K562 (cell line): ENCODE measurements at regions not wholly inside any gene's neighbourhood (a gene's known extent, or its start where the extent isn't known, plus 50 kb on each side); places are given as distances from the start of the nearest gene placed in this dataset.

Experiments
- ATAC-seq: fragments of 200-7000 bp; cut with Tn5 transposase; 3 replicates; pipeline ENCODE4 v1.9.1; 2020; ENCODE audit warnings: moderate library complexity
- BruUV-seq: library from RNA; stranded (reverse); fragments of 400-500 nt; replicated peaks from 2 replicates; lab custom pipeline; 2021; lab: Mats Ljungman, UMichigan
- CTCF ChIA-PET: fragments of 300-600 bp; formaldehyde crosslinking; extraction: SDS; loops from one replicate; lab custom pipeline; 2021; ENCODE audit warnings: low intra/inter-chr PET ratio; lab: Yijun Ruan, JAX
- POLR2A ChIA-PET: fragments of 300-600, 350-650 bp; sonication (Branson Sonifier 250); formaldehyde crosslinking; extraction: SDS; loops from one replicate; lab custom pipeline; 2021; ENCODE audit warnings: antibody characterized with exemption, inconsistent platforms; lab: Yijun Ruan, JAX
- DNase-seq, 4 experiments: peaks; one replicate each; pipeline versions ENCODE4 v3.0.0 to v3.0.0-alpha.2; 2011 to 2018; ENCODE audit warnings: low spot score in 3 of 4, mixed read lengths in 3 of 4; ENCODE audit errors: extremely low read depth in 1 of 4
- FAIRE-seq: peaks from 2 replicates; lab custom pipeline; 2011; peaks lifted over from hg19 to GRCh38; lab: Jason Lieb, UNC
- H2AFZ ChIP-seq: 2 replicates; pipeline ENCODE4 v1.6.0; 2011; ENCODE audit warnings: low read depth, low read length, control low read depth, inconsistent platforms
- H3K27ac ChIP-seq: fragments of 200-600 bp; 3 replicates; pipeline ENCODE4 v1.8.0; 2011; ENCODE audit warnings: low read depth, mild to moderate bottlenecking, control low read depth, inconsistent platforms, low read length, moderate library complexity, mixed read lengths; ENCODE audit errors: extremely low read depth
- H3K27me3 ChIP-seq, 2 experiments: fragments of 300-600 bp in 1 of 2; 2 replicates in 1 of 2; 3 replicates in 1 of 2; pipeline versions ENCODE4 v1.6.0 to v1.8.0; 2011; ENCODE audit warnings: inconsistent platforms in 2 of 2, low read length in 2 of 2, mild to moderate bottlenecking in 1 of 2, mixed read lengths in 1 of 2, moderate library complexity in 1 of 2; ENCODE audit not compliant: control insufficient read depth in 2 of 2, insufficient read depth in 2 of 2
- H3K36me3 ChIP-seq: fragments of 300-600 bp; 3 replicates; pipeline ENCODE4 v1.8.0; 2011; ENCODE audit warnings: mild to moderate bottlenecking, low read length, inconsistent platforms; ENCODE audit not compliant: control insufficient read depth, insufficient read depth
- H3K4me1 ChIP-seq, 2 experiments: fragments of 200-600 bp in 1 of 2; replicated peaks in 1 of 2; 2 replicates in 1 of 2; 3 replicates in 1 of 2; pipeline versions ENCODE4 v1.5.1 to v1.8.0; 2011; ENCODE audit warnings: inconsistent platforms in 2 of 2, low read length in 2 of 2, mild to moderate bottlenecking in 1 of 2, mixed read lengths in 1 of 2, moderate library complexity in 1 of 2; ENCODE audit not compliant: control insufficient read depth in 2 of 2, insufficient read depth in 2 of 2
- H3K4me2 ChIP-seq: 2 replicates; pipeline ENCODE4 v1.6.1; 2011; ENCODE audit warnings: low read length, control low read depth, inconsistent platforms, mixed read lengths; ENCODE audit not compliant: insufficient read depth
- H3K4me3 ChIP-seq: fragments of 200-600 bp; sonication (generic), shearing (Covaris generic); 2 replicates; pipeline ENCODE4 v1.5.1; 2016; ENCODE audit warnings: control low read depth, inconsistent platforms
- H3K79me2 ChIP-seq: fragments of 200-600 bp; 3 replicates; pipeline ENCODE4 v1.8.0; 2011; ENCODE audit warnings: low read length, inconsistent platforms; ENCODE audit not compliant: control insufficient read depth, insufficient read depth
- H3K9ac ChIP-seq, 2 experiments: 2 replicates each; pipeline versions ENCODE4 v1.6.0 to v1.6.1; 2011; ENCODE audit warnings: low read depth in 2 of 2, low read length in 2 of 2, control low read depth in 1 of 2, inconsistent platforms in 1 of 2, mild to moderate bottlenecking in 1 of 2, mixed read lengths in 1 of 2; ENCODE audit not compliant: insufficient read depth in 1 of 2
- H3K9me1 ChIP-seq: one replicate; pipeline ENCODE4 v1.6.0; 2011; ENCODE audit warnings: inconsistent platforms, mild to moderate bottlenecking, low read length, moderate library complexity; ENCODE audit not compliant: control insufficient read depth, insufficient read depth
- H3K9me3 ChIP-seq: replicated peaks from 2 replicates; pipeline ENCODE4 v1.5.1; 2011; ENCODE audit warnings: low read depth, low read length, inconsistent platforms; ENCODE audit not compliant: control insufficient read depth, insufficient read depth
- H4K20me1 ChIP-seq: replicated peaks from 2 replicates; pipeline ENCODE4 v1.6.1; 2011; ENCODE audit warnings: low read length, inconsistent platforms, mixed read lengths; ENCODE audit not compliant: control insufficient read depth, insufficient read depth
- CAMTA2 ChIP-seq: fragments of 250-450 bp; sonication (Bioruptor Pico); conservative IDR thresholded peaks from 2 replicates; pipeline ENCODE4 v1.5.1; 2022
- FOXJ2 ChIP-seq: fragments of 200-800 bp; sonication (Bioruptor generic); IDR thresholded peaks from 2 replicates; pipeline ENCODE4 v1.6.1; 2016; ENCODE audit warnings: missing genetic modification characterization, missing compliant biosample characterization
- FOXK1 ChIP-seq: sonication (generic); formaldehyde crosslinking; IDR thresholded peaks from 2 replicates; pipeline ENCODE4 v1.8.0; 2022; ENCODE audit warnings: missing genetic modification reagents, mild to moderate bottlenecking, borderline replicate concordance
- GMEB1 ChIP-seq: fragments of 250-450 bp; sonication (Bioruptor Pico); IDR thresholded peaks from 2 replicates; pipeline ENCODE4 v1.4.0; 2020; ENCODE audit warnings: mild to moderate bottlenecking
- GTF2B ChIP-seq: IDR thresholded peaks from 2 replicates; pipeline ENCODE4 v1.6.1; 2011; ENCODE audit not compliant: insufficient read length; ENCODE audit errors: extremely low read depth
- MAFF ChIP-seq: IDR thresholded peaks from 2 replicates; pipeline ENCODE4 v1.6.1; 2012; ENCODE audit warnings: low read length, improper control_type of control experiment
- MAFK ChIP-seq: IDR thresholded peaks from 2 replicates; pipeline ENCODE4 v1.6.1; 2011; ENCODE audit warnings: low read length, improper control_type of control experiment
- NCOA6 ChIP-seq: fragments of 450-650 bp; IDR thresholded peaks from 2 replicates; pipeline ENCODE4 v1.6.1; 2017; ENCODE audit warnings: mild to moderate bottlenecking
- NFE2 ChIP-seq: IDR thresholded peaks from 2 replicates; pipeline ENCODE4 v1.6.1; 2014; ENCODE audit warnings: antibody characterized with exemption, low read depth
- NRF1 ChIP-seq, 2 experiments: fragments of 450-650 bp; IDR thresholded peaks in 1 of 2; conservative IDR thresholded peaks in 1 of 2; 2 replicates each; pipeline ENCODE4 v1.6.1; 2014; ENCODE audit warnings: mild to moderate bottlenecking in 2 of 2
- POLR2G ChIP-seq: fragments of 200-400 bp; formaldehyde crosslinking; IDR thresholded peaks from 2 replicates; pipeline ENCODE4 v1.6.1; 2017; ENCODE audit warnings: low read depth, mild to moderate bottlenecking, antibody characterized with exemption, low read length, moderate library complexity
- RFX7 ChIP-seq: fragments of 250-450 bp; sonication (Bioruptor Pico); IDR thresholded peaks from 2 replicates; pipeline ENCODE4 v1.5.1; 2021; ENCODE audit warnings: mild to moderate bottlenecking
- SAP30 ChIP-seq: fragments of 200-600 bp; sonication (generic); IDR thresholded peaks from 2 replicates; pipeline ENCODE4 v1.6.1; 2012; ENCODE audit warnings: borderline replicate concordance, low read depth, mild to moderate bottlenecking, moderate library complexity, low read length, control low read depth, inconsistent platforms; ENCODE audit not compliant: insufficient read depth, poor library complexity, severe bottlenecking
- ZNF395 ChIP-seq: fragments of 200-800 bp; sonication (Bioruptor generic); IDR thresholded peaks from 2 replicates; pipeline ENCODE4 v1.6.1; 2017; ENCODE audit warnings: missing genetic modification characterization, missing compliant biosample characterization
- ZNF431 ChIP-seq: sonication (generic); formaldehyde crosslinking; IDR thresholded peaks from 2 replicates; pipeline ENCODE4 v1.8.0; 2022; ENCODE audit warnings: mild to moderate bottlenecking, missing genetic modification reagents
- ZNF780A ChIP-seq: fragments of 250-450 bp; sonication (Bioruptor Pico); IDR thresholded peaks from 2 replicates; pipeline ENCODE4 v1.5.0; 2021; ENCODE audit warnings: mild to moderate bottlenecking
- WGBS: fragments of 100-300 bp; shearing (Covaris generic); methylation state at CpG from one replicate; pipeline ENCODE4 v1.1.6; 2016; ENCODE audit warnings: low coverage, mixed read lengths; ENCODE audit not compliant: insufficient coverage; ENCODE audit errors: missing lambda C conversion rate; 5-methylcytosine and 5-hydroxymethylcytosine counted together
- in situ Hi-C: fragments of 300-500 bp; cut with MboI; formaldehyde crosslinking; loops from 4 replicates; pipeline ENCODE4 v1.15.0; 2018; ENCODE audit warnings: inconsistent platforms, mixed read lengths
- intact Hi-C: fragments of 100-400 bp; cut with micrococcal nuclease; formaldehyde crosslinking; loops from 2 replicates; pipeline ENCODE4 v1.14.2; 2022

- TF ChIP-seq ZNF431 (CRISPR knock-in tag): no peak
These were observed 609.9 kb upstream of the CPEB2 start (continued) for GRCh38 chr4:14392378-14392777.

GRCh38 chr4:14396183-14396582 is 606.1 kb upstream of the CPEB2 start:
- no peak overlapping the region for H3K9ac ChIP-seq
- ATAC-seq (no peak), DNase-seq (no peak), FAIRE-seq (no peak)
- CTCF ChIA-PET: no interaction called here
- no TSS peak for BruUV-seq
- no peaks in the 10 kb centered on the region for H3K4me1 ChIP-seq
- WGBS: 0% methylated on average over 2 of the region's 2 CpGs
- H3K9me1 ChIP-seq: no peaks in the 10 kb centered on the region
- H3K36me3 ChIP-seq: no peaks in the 10 kb centered on the region
- H3K27me3 ChIP-seq: no peaks in the 10 kb centered on the region
- POLR2A ChIA-PET: no interaction called here
- H4K20me1 ChIP-seq: no peaks in the 10 kb centered on the region
- H3K4me3 ChIP-seq: no peak overlapping the region
- H3K27ac ChIP-seq: no peak overlapping the region
- H3K9me3 ChIP-seq: no peaks in the 10 kb centered on the region
- no peaks in the 10 kb centered on the region for H3K79me2 ChIP-seq
- intact Hi-C loops: no loop called here
- in situ Hi-C loops: no loop called here
- TF ChIP-seq NRF1 (conservative IDR thresholded peaks at IDR 0.05 in 1 of 2, IDR thresholded peaks at IDR 0.05 in 1 of 2) (no peak), RFX7 (CRISPR knock-in tag) (no peak), CAMTA2 (CRISPR knock-in tag) (no peak), FOXJ2 (tag) (no peak), POLR2G (no peak), NCOA6 (no peak), MAFF (no peak), ZNF780A (CRISPR knock-in tag) (no peak), GTF2B (no peak), MAFK (no peak), GMEB1 (no peak), SAP30 (no peak), ZNF395 (CRISPR knock-in tag) (no peak), FOXK1 (no peak), NFE2 (no peak)
- H3K4me2 ChIP-seq: no peak overlapping the region
- no peak overlapping the region for H2AFZ ChIP-seq
